SJCRH30 (cell line): ENCODE measurements at regions not wholly inside any gene's neighbourhood (a gene's known extent, or its start where the extent isn't known, plus 50 kb on each side); places are given as distances from the start of the nearest gene placed in this dataset.
A peak's percentile ranks its signal among the peaks of the same experiment; 100 is the strongest.
"Not testable (repeated sequence)": the region's sequence is repeated elsewhere in the genome, so short reads cannot be mapped to it uniquely, and the experiment has no call there.

Experiments
- DNase-seq, 2 experiments: peaks; one replicate each; pipeline ENCODE4 v3.0.0-alpha.2; 2015 to 2020
- H3K27ac ChIP-seq: fragments of 250-450 bp; sonication (Bioruptor Pico); 2 replicates; pipeline ENCODE4 v1.5.1; 2020; ENCODE audit warnings: mild to moderate bottlenecking, moderate library complexity
- H3K27me3 ChIP-seq: fragments of 250-450 bp; sonication (Bioruptor Pico); 2 replicates; pipeline ENCODE4 v1.5.1; 2020; ENCODE audit warnings: mild to moderate bottlenecking, moderate library complexity
- H3K36me3 ChIP-seq: fragments of 250-450 bp; sonication (Bioruptor Pico); 2 replicates; pipeline ENCODE4 v1.5.1; 2020; ENCODE audit warnings: mild to moderate bottlenecking, moderate library complexity
- H3K4me1 ChIP-seq: fragments of 250-450 bp; sonication (Bioruptor Pico); 2 replicates; pipeline ENCODE4 v1.5.1; 2020; ENCODE audit warnings: mild to moderate bottlenecking, moderate library complexity
- H3K4me3 ChIP-seq: fragments of 250-450 bp; sonication (Bioruptor Pico); 2 replicates; pipeline ENCODE4 v1.5.1; 2020; ENCODE audit warnings: mild to moderate bottlenecking, moderate library complexity
- H3K9me3 ChIP-seq: fragments of 250-450 bp; sonication (Bioruptor Pico); replicated peaks from 2 replicates; pipeline ENCODE4 v1.5.1; 2020; ENCODE audit warnings: mild to moderate bottlenecking, moderate library complexity

DNA sequence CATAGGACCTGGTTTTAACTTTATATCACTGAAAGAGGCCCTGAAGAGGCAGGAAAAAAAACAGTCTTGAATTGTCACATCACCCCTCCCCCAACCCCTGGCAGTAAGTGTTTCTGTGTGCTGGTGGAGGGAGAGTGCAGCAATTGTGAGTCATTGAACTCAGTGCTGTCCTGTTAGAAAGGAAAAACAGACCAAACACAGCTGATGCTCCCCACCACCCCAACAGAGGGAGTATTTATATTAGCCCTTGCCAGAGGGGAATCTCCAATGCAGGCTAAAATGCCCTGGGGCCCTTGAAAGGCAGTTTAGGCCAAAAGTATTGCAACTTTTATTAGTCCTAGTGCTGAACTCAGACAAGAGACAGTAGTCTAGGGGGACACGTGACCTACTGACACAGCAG lies 197.8 kb upstream of the AGTR2 start:
- Histone ChIP-seq H3K4me1 (no peaks in the 10 kb centered on the region), H3K36me3 (no peaks in the 10 kb centered on the region), H3K4me3 (no peak overlapping the region), H3K9me3 (no peaks in the 10 kb centered on the region), H3K27ac (no peak overlapping the region), H3K27me3 (no peaks in the 10 kb centered on the region)
- DNase-seq, result peak in 1 of 2 experiments; percentile 36

DNA sequence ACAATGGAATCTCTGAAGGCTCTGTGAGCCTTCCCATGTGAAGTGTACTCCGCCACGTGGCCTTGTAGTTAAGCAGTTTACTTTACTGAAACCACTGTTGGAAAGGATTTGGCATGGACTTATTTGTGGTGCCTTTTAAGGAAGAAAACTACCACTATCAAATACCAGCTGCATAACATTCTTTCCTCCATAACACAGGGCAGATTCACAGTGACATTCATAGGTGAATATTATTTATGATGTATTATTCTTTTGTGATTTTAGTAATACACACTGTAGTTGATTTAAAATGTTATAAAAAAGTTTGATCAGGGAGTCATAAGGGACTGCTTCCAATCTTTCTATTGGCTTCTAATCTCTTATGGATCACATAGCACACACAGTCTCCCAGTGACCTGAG lies 192.5 kb upstream of the AGTR2 start:
- Histone ChIP-seq H3K27me3 (no peaks in the 10 kb centered on the region), H3K4me3 (no peak overlapping the region), H3K9me3 (no peaks in the 10 kb centered on the region), H3K36me3 (no peaks in the 10 kb centered on the region), H3K4me1 (no peaks in the 10 kb centered on the region), H3K27ac (no peak overlapping the region)
- no peak for DNase-seq

DNA sequence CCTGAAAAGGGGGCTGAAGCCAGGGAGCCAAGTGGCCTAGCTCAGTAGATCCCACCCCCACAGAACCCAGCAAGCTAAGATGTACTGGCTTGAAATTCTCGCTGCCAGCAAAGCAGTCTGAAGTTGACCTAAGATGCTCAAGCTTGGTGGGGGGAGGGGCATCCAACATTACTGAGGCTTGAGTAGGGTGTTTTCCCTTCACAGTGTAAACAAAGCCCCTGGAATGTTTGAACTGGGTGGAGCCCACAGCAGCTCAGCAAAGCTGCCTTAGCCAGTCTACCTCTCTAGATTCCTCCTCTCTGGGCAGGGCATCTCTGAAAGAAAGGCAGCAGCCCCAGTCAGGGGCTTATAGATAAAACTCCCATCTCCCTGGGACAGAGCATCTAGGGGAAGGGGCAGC lies 187.4 kb upstream of the AGTR2 start:
- H3K27me3 ChIP-seq, H3K9me3 ChIP-seq, H3K36me3 ChIP-seq, H3K4me1 ChIP-seq, H3K4me3 ChIP-seq, H3K27ac ChIP-seq: not testable (repeated sequence)
- peak; percentile 19 to 25 for DNase-seq

DNA sequence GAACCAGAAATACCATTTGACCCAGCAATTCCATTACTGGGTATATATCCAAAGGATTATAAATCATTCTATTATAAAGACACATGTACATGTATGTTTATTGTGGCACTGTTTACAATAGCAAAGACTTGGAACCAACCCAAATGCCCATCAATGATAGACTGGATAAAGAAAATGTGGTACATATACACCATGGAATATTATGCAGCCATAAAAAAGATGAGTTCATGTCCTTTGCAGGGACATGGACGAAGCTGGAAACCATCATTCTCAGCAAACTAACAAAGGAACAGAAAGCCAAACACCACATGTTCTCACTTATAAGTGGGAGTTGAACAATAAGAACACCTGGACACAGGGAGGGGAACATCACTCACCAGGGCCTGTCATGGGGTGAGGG lies 183.1 kb upstream of the AGTR2 start:
- H3K27ac ChIP-seq, H3K4me3 ChIP-seq, DNase-seq, H3K9me3 ChIP-seq, H3K4me1 ChIP-seq, H3K36me3 ChIP-seq, H3K27me3 ChIP-seq: not testable (repeated sequence)

DNA sequence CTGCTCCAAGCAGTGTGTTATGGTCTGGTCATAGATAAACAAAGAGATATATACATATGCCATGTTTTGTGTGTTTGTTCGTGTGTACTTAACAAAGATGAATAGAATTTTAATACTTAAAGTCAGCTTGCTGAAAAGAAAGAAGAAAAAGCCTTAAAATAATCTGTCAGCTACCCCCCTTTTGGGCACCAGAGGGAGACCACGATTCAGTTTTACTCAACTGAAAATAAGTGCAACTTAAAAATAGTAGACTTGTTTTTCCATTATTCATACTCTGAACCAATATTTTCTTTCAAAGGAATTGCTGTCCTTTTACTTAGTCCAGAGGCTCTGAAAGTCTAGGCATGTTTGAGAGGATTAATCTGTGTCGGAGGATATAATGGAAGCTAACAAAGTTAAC lies 181.7 kb upstream of the AGTR2 start:
- Histone ChIP-seq H3K27me3 (no peaks in the 10 kb centered on the region), H3K4me3 (no peak overlapping the region), H3K9me3 (peaks cover 7% of the 10 kb centered on the region; the same call in 1 of the 2 replicates), H3K4me1 (no peaks in the 10 kb centered on the region), H3K36me3 (no peaks in the 10 kb centered on the region), H3K27ac (no peak overlapping the region)
- DNase-seq, result peak in 1 of 2 experiments; percentile 42

DNA sequence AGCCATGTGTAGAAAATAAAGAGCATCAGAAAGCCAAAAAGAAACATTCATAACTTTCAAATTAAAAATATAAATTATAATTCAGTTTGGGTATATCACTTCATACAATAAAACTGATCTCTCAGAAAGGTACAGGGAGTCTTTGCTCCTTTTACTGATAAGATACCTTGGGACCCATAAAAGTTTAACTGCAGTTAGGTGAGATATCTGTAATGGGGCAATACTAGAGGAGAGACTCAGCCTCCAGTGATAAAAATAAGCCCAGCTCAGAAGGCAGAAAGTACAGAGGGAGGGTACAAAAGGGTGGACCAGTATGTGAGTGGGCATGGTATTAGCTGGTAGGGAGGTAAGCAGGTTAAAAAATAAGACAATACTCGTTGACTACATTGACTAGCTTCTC lies 180.9 kb upstream of the AGTR2 start:
- H3K4me1 ChIP-seq, result no peaks in the 10 kb centered on the region
- H3K27ac ChIP-seq, result no peak overlapping the region
- no peak overlapping the region for H3K4me3 ChIP-seq
- DNase-seq, result no peak
- H3K9me3 ChIP-seq, result peaks cover 3% of the 10 kb centered on the region; the same call in 1 of the 2 replicates
- no peaks in the 10 kb centered on the region for H3K27me3 ChIP-seq
- no peaks in the 10 kb centered on the region for H3K36me3 ChIP-seq

DNA sequence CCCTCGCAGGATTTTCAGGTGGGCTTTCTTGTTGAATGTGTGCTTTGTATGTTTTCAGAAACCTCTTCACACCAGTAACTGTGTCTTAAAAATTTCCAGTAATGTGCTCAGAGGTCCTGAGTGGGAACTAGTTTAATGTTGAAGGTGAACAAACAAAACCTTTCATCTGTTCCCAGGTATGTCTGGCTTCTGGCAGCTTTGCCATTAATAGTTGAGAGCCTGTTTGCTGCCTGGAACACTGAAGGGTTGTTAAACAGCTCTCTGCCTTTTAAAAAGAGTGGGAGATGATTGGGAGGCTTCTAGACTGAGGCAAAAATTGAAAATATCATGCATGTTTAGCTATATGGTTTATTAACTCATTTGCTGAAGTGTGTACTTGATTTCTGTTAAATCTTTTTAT lies 161.2 kb upstream of the AGTR2 start:
- H3K27ac ChIP-seq, result peak overlapping the region; percentile 87
- DNase-seq, result no peak
- no peak overlapping the region for H3K4me3 ChIP-seq
- H3K36me3 ChIP-seq, result no peaks in the 10 kb centered on the region
- no peaks in the 10 kb centered on the region for H3K9me3 ChIP-seq
- H3K4me1 ChIP-seq, result peaks cover 23% of the 10 kb centered on the region
- no peaks in the 10 kb centered on the region for H3K27me3 ChIP-seq

DNA sequence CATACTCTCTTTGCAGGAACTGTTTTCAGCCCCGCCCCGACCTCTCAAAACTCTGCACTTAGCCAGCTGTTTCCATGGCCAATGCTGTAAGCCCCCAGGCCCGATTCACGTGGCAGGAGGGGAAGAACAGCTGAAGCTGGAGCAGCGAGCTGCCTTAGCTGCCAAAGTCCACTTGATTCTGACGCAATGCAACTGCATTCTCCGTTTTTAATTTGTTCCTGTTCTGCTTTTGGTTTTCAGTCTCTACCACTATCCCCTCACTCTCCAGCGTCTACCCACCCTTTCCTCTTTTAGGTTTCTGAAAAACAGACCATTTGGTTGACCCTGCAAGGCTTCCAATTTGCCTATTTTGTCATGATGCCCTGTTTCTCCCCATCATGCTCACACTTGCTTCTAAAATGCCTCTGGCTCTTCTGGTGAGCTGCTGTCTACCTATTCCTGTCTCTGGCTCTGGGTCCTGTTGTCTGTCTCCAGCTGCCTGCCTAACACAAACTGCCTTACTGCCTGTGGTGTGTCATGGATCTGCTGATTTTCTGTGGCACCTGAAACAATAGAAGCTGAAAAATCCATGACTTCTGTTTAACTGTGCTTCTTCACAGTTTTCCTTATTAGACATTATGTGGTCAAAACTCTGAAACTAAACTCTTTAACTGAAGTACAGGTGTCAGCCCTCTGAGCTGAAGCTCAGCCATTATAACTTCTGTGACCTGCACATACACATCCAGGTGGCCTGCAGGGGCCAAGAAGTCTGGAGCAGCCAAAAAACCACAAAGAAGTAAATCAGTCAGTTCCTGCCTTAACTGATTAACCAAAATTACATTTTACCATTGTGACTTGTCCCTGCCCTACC lies 160.5 kb upstream of the AGTR2 start:
- no peaks in the 10 kb centered on the region for H3K36me3 ChIP-seq
- no peaks in the 10 kb centered on the region for H3K27me3 ChIP-seq
- H3K4me3 ChIP-seq, result peak overlapping the region; percentile 28
- no peaks in the 10 kb centered on the region for H3K9me3 ChIP-seq
- H3K27ac ChIP-seq, result peak overlapping the region; percentile 87
- H3K4me1 ChIP-seq, result peaks cover 23% of the 10 kb centered on the region
- DNase-seq, result peak; percentile 93 to 96

DNA sequence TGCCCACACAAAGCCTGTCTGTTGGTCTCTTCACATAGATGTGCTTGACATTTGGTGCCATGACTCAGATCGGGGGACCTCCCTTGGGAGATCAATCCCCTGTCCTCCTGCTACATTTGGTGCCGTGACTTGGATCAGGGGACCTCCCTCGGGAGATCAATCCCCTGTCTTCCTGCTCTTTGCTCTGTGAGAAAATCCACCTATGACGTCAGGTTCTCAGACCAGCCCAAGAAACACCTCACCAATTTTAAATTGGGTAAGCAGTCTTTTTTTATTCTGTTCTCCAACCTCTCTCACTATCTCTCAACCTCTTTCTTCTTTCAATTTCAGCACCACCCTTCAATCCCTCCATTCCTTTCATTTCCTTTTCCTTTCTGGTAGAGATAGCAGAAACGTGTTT lies 159.6 kb upstream of the AGTR2 start:
- Histone ChIP-seq H3K36me3 (no peaks in the 10 kb centered on the region), H3K4me3 (peak overlapping the region; percentile 28; the same call in 1 of the 2 replicates), H3K4me1 (peaks cover 23% of the 10 kb centered on the region), H3K27me3 (no peaks in the 10 kb centered on the region), H3K9me3 (no peaks in the 10 kb centered on the region), H3K27ac (peak overlapping the region; percentile 87)
- DNase-seq, result peak; percentile 25 to 45

DNA sequence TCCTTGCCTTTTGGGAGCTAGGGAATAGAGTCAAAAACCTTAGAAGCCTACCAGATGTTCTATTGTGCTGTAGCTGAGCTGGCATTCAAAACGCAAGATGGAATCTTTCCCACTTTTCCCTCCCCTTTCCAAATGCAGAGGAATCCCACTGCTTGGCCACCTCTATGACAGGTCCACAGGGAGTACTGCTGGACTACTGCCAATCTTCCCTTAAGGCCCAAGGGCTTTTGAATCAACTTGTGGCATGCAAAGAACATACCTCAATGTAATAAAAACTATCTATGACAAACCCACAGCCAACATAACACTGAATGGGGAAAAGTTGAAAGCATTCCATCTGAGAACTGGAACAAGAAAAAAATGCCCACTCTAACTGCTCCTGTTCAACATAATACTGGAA lies 139.2 kb upstream of the AGTR2 start:
- Histone ChIP-seq H3K36me3 (no peaks in the 10 kb centered on the region), H3K4me3 (no peak overlapping the region), H3K27ac (no peak overlapping the region), H3K9me3 (0 out of 2 replicates have a peak, but pooled peaks cover 5% of the 10 kb centered on the region), H3K4me1 (no peaks in the 10 kb centered on the region), H3K27me3 (no peaks in the 10 kb centered on the region)
- DNase-seq, result peak; percentile 45 to 56
